Activated CD8-positive, alpha-beta T cell treated with anti-CD3 and anti-CD28 coated beads, Interleukin-2, amount 10 ng/mL, durations not matched to agents 7 days and 5 days (primary cell): ENCODE measurements at regions not wholly inside any gene's neighbourhood (a gene's known extent, or its start where the extent isn't known, plus 50 kb on each side); places are given as distances from the start of the nearest gene placed in this dataset.

Experiments used
- ATAC-seq: fragments of 150-1000 bp; cut with Tn5 transposase; one replicate; pipeline ENCODE4 v1.10.0; 2021; ENCODE audit warnings: moderate library complexity
- CTCF ChIA-PET: fragments of 350-600 bp; sonication (Branson Sonifier 250); formaldehyde crosslinking; loops from one replicate; lab custom pipeline; 2021; ENCODE audit warnings: antibody characterized with exemption; lab: Charles Lee
- POLR2A ChIA-PET: fragments of 350-600 bp; sonication (Branson Sonifier 250); formaldehyde crosslinking; loops from one replicate; lab custom pipeline; 2021; ENCODE audit warnings: antibody characterized with exemption; lab: Charles Lee
- DNase-seq: peaks from one replicate; pipeline ENCODE4 v3.0.0-alpha.2; 2020
- H3K27ac Mint-ChIP-seq: one replicate; pipeline ENCODE4 v1.8.0; 2021; ENCODE audit warnings: mild to moderate bottlenecking, mixed read lengths
- H3K27me3 Mint-ChIP-seq: one replicate; pipeline ENCODE4 v1.8.0; 2021; ENCODE audit warnings: low read depth, mixed read lengths
- H3K36me3 Mint-ChIP-seq: one replicate; pipeline ENCODE4 v1.8.0; 2021; ENCODE audit warnings: low read depth, mixed read lengths
- H3K4me1 Mint-ChIP-seq: one replicate; pipeline ENCODE4 v1.8.0; 2021; ENCODE audit warnings: low read depth, mixed read lengths
- H3K4me3 Mint-ChIP-seq: one replicate; pipeline ENCODE4 v1.8.0; 2021; ENCODE audit warnings: mild to moderate bottlenecking, mixed read lengths
- H3K9me3 Mint-ChIP-seq: one replicate; pipeline ENCODE4 v1.8.0; 2022; ENCODE audit warnings: mixed read lengths; ENCODE audit not compliant: insufficient read depth

GRCh38 chr5:24786108-24786507 is 141.3 kb upstream of the CDH10 start:
- H3K4me1 Mint-ChIP-seq, result no peaks in the 10 kb centered on the region
- CTCF ChIA-PET, result no interaction called here

GRCh38 chr5:24783596-24783995 is 138.8 kb upstream of the CDH10 start:
- ATAC-seq (no peak), DNase-seq (no peak)
- no peak overlapping the region for H3K4me3 Mint-ChIP-seq
- CTCF ChIA-PET, result no interaction called here
- H3K36me3 Mint-ChIP-seq, result no peaks in the 10 kb centered on the region
- no peaks in the 10 kb centered on the region for H3K4me1 Mint-ChIP-seq
- POLR2A ChIA-PET, result no interaction called here
- no peaks in the 10 kb centered on the region for H3K27me3 Mint-ChIP-seq
- peaks cover 3% of the 10 kb centered on the region for H3K9me3 Mint-ChIP-seq
- no peak overlapping the region for H3K27ac Mint-ChIP-seq

More at GRCh38 chr5:24786108-24786507, 141.3 kb upstream of the CDH10 start:
- no peak for ATAC-seq
- POLR2A ChIA-PET, result interaction anchor here (0.6 kb wide), 1 partner anchor 86 kb away, joined by 3 read pairs; no protein-coding TSS in a partner anchor
- Mint-ChIP-seq H3K27me3 (no peaks in the 10 kb centered on the region), H3K4me3 (no peak overlapping the region), H3K27ac (no peak overlapping the region), H3K9me3 (peaks cover 13% of the 10 kb centered on the region), H3K36me3 (no peaks in the 10 kb centered on the region)
- DNase-seq, result no peak

- H3K27ac Mint-ChIP-seq, result no peak overlapping the region
- H3K36me3 Mint-ChIP-seq, result no peaks in the 10 kb centered on the region
- ChIA-PET POLR2A (no interaction called here), CTCF (no interaction called here)
- no peaks in the 10 kb centered on the region for H3K4me1 Mint-ChIP-seq
- ATAC-seq (no peak), DNase-seq (no peak)
- H3K27me3 Mint-ChIP-seq, result no peaks in the 10 kb centered on the region
- H3K4me3 Mint-ChIP-seq, result no peak overlapping the region
- peaks cover 12% of the 10 kb centered on the region for H3K9me3 Mint-ChIP-seq
These were observed 132.6 kb upstream of the CDH10 start for GRCh38 chr5:24777392-24777791.

GRCh38 chr5:24773261-24773660 is 128.5 kb upstream of the CDH10 start:
- peaks cover 25% of the 10 kb centered on the region for H3K9me3 Mint-ChIP-seq

GRCh38 chr5:24767086-24767485 is 122.3 kb upstream of the CDH10 start:
- ATAC-seq (no peak), DNase-seq (no peak)
- CTCF ChIA-PET, result no interaction called here
- H3K9me3 Mint-ChIP-seq, result peaks cover 16% of the 10 kb centered on the region
- no peak overlapping the region for H3K27ac Mint-ChIP-seq
- no peak overlapping the region for H3K4me3 Mint-ChIP-seq
- POLR2A ChIA-PET, result no interaction called here
- no peaks in the 10 kb centered on the region for H3K36me3 Mint-ChIP-seq
- H3K4me1 Mint-ChIP-seq, result no peaks in the 10 kb centered on the region
- H3K27me3 Mint-ChIP-seq, result no peaks in the 10 kb centered on the region

More at GRCh38 chr5:24773261-24773660, 128.5 kb upstream of the CDH10 start:
- H3K36me3 Mint-ChIP-seq, result no peaks in the 10 kb centered on the region
- ChIA-PET CTCF (no interaction called here), POLR2A (no interaction called here)
- ATAC-seq (no peak), DNase-seq (no peak)
- H3K27me3 Mint-ChIP-seq, result no peaks in the 10 kb centered on the region
- no peak overlapping the region for H3K4me3 Mint-ChIP-seq
- no peak overlapping the region for H3K27ac Mint-ChIP-seq
- H3K4me1 Mint-ChIP-seq, result no peaks in the 10 kb centered on the region

- ChIA-PET POLR2A (no interaction called here), CTCF (no interaction called here)
- peaks cover 17% of the 10 kb centered on the region for H3K9me3 Mint-ChIP-seq
- H3K27ac Mint-ChIP-seq, result no peak overlapping the region
- no peaks in the 10 kb centered on the region for H3K4me1 Mint-ChIP-seq
- DNase-seq, result no peak
- no peaks in the 10 kb centered on the region for H3K36me3 Mint-ChIP-seq
- no peaks in the 10 kb centered on the region for H3K27me3 Mint-ChIP-seq
- no peak for ATAC-seq
- H3K4me3 Mint-ChIP-seq, result no peak overlapping the region
These were observed 120.4 kb upstream of the CDH10 start for GRCh38 chr5:24765219-24765618.

GRCh38 chr5:24750355-24750754 is 105.6 kb upstream of the CDH10 start:
- ChIA-PET POLR2A (no interaction called here), CTCF (no interaction called here)
- ATAC-seq (no peak), DNase-seq (no peak)
- H3K27me3 Mint-ChIP-seq, result no peaks in the 10 kb centered on the region
- peaks cover 11% of the 10 kb centered on the region for H3K9me3 Mint-ChIP-seq
- no peaks in the 10 kb centered on the region for H3K4me1 Mint-ChIP-seq
- H3K36me3 Mint-ChIP-seq, result no peaks in the 10 kb centered on the region
- no peak overlapping the region for H3K27ac Mint-ChIP-seq
- no peak overlapping the region for H3K4me3 Mint-ChIP-seq

- H3K27me3 Mint-ChIP-seq, result no peaks in the 10 kb centered on the region
- no peak overlapping the region for H3K27ac Mint-ChIP-seq
- peaks cover 17% of the 10 kb centered on the region for H3K9me3 Mint-ChIP-seq
- ATAC-seq (no peak), DNase-seq (no peak)
- no peak overlapping the region for H3K4me3 Mint-ChIP-seq
- no peaks in the 10 kb centered on the region for H3K36me3 Mint-ChIP-seq
- POLR2A ChIA-PET, result no interaction called here
- CTCF ChIA-PET, result no interaction called here
- H3K4me1 Mint-ChIP-seq, result no peaks in the 10 kb centered on the region
These were observed 104.9 kb upstream of the CDH10 start for GRCh38 chr5:24749701-24750100.

GRCh38 chr5:24747327-24747726 is 102.5 kb upstream of the CDH10 start:
- Mint-ChIP-seq H3K27ac (no peak overlapping the region), H3K36me3 (no peaks in the 10 kb centered on the region), H3K27me3 (no peaks in the 10 kb centered on the region), H3K4me1 (no peaks in the 10 kb centered on the region), H3K4me3 (no peak overlapping the region), H3K9me3 (peaks cover 11% of the 10 kb centered on the region)
- ATAC-seq (no peak), DNase-seq (no peak)
- ChIA-PET CTCF (no interaction called here), POLR2A (no interaction called here)

- Mint-ChIP-seq H3K36me3 (no peaks in the 10 kb centered on the region), H3K27ac (no peak overlapping the region), H3K9me3 (peaks cover 33% of the 10 kb centered on the region), H3K4me3 (no peak overlapping the region), H3K4me1 (no peaks in the 10 kb centered on the region), H3K27me3 (no peaks in the 10 kb centered on the region)
- DNase-seq, result no peak
- CTCF ChIA-PET, result no interaction called here
- POLR2A ChIA-PET, result no interaction called here
- no peak for ATAC-seq
These were observed 97.6 kb upstream of the CDH10 start for GRCh38 chr5:24742334-24742733.

- POLR2A ChIA-PET, result no interaction called here
- ATAC-seq (no peak), DNase-seq (no peak)
- Mint-ChIP-seq H3K4me1 (no peaks in the 10 kb centered on the region), H3K4me3 (no peak overlapping the region), H3K36me3 (no peaks in the 10 kb centered on the region), H3K9me3 (peaks cover 27% of the 10 kb centered on the region), H3K27me3 (no peaks in the 10 kb centered on the region), H3K27ac (no peak overlapping the region)
- CTCF ChIA-PET, result no interaction called here
These were observed 92.4 kb upstream of the CDH10 start for GRCh38 chr5:24737163-24737562.

- H3K36me3 Mint-ChIP-seq, result no peaks in the 10 kb centered on the region
- no peaks in the 10 kb centered on the region for H3K4me1 Mint-ChIP-seq
- CTCF ChIA-PET, result no interaction called here
- H3K4me3 Mint-ChIP-seq, result no peak overlapping the region
- ATAC-seq, result no peak
- H3K27me3 Mint-ChIP-seq, result no peaks in the 10 kb centered on the region
- H3K9me3 Mint-ChIP-seq, result peaks cover 10% of the 10 kb centered on the region
- POLR2A ChIA-PET, result no interaction called here
- no peak for DNase-seq
- H3K27ac Mint-ChIP-seq, result no peak overlapping the region
These were observed 90.5 kb upstream of the CDH10 start for GRCh38 chr5:24735284-24735683.

- ATAC-seq (no peak), DNase-seq (no peak)
- Mint-ChIP-seq H3K4me1 (no peaks in the 10 kb centered on the region), H3K4me3 (no peak overlapping the region), H3K27me3 (no peaks in the 10 kb centered on the region), H3K36me3 (no peaks in the 10 kb centered on the region), H3K9me3 (peaks cover 17% of the 10 kb centered on the region), H3K27ac (no peak overlapping the region)
- POLR2A ChIA-PET, result no interaction called here
- CTCF ChIA-PET, result no interaction called here
These were observed 87.4 kb upstream of the CDH10 start for GRCh38 chr5:24732184-24732583.
